ENCODE measurements at regions not wholly inside any gene's neighbourhood (a gene's known extent, or its start where the extent isn't known, plus 50 kb on each side); places are given as distances from the start of the nearest gene placed in this dataset.
"Not testable (repeated sequence)": the region's sequence is repeated elsewhere in the genome, so short reads cannot be mapped to it uniquely, and the experiment has no call there.

DNA sequence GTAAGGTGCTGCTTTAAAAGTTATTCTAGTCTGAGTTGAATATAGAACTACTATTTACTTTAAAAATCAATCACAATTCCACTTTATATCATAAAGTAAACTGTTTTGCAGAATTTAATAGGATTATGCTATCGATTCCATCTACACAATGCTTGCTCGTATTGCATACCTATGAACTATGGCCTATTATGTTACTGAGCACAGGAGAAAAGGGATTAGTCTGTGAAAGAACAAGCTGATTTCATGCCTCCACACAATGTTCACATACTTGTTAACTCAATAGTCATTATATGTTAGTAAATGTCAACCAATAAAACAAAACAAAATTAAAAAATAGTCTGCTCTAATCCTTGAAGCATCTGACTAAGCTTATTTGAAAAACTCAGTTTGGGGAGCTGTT is 223.6 kb downstream of the PCDH10 start:
- no peak for DNase-seq
- TF ChIP-seq GATA1 (IDR thresholded peaks at IDR 0.05; ENCODE audit: low read depth, low read length) (no peak), POLR2A (IDR thresholded peaks at IDR 0.05; ENCODE audit: low read length) (no peak)

GRCh38 chr4:133355633-133356032 is 206.5 kb downstream of the PCDH10 start:
- TF ChIP-seq POLR2A (IDR thresholded peaks at IDR 0.05; ENCODE audit: low read length) (no peak), GATA1 (IDR thresholded peaks at IDR 0.05; ENCODE audit: low read depth, low read length) (no peak)
- DNase-seq: no peak

DNA sequence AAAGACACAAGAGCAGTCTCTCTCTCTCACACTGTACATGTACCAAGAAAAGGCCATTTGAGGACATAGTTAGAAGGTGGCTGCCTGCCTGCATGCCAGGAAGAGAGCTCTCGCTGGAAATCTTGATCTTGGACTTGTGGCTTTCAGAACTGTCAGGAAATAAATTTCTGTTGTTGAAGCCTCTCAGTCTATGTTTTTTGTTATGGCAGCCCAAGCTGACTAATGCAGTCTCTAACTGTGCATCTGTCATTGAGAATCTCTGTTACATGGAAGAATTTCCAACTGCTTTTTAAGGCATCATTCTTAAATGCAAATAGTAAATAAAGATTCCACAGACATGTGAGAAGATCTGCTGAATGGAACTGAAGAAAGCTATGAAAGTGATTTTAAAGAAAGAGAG is 198.3 kb downstream of the PCDH10 start:
- TF ChIP-seq POLR2A (IDR thresholded peaks at IDR 0.05; ENCODE audit: low read length) (no peak), GATA1 (IDR thresholded peaks at IDR 0.05; ENCODE audit: low read depth, low read length) (no peak)
- DNase-seq: no peak

GRCh38 chr4:133324491-133324890 is 175.4 kb downstream of the PCDH10 start:
- TF ChIP-seq GATA1 (IDR thresholded peaks at IDR 0.05; ENCODE audit: low read depth, low read length): no peak
- TF ChIP-seq POLR2A (IDR thresholded peaks at IDR 0.05; ENCODE audit: low read length): no peak
- no peak for DNase-seq

DNA sequence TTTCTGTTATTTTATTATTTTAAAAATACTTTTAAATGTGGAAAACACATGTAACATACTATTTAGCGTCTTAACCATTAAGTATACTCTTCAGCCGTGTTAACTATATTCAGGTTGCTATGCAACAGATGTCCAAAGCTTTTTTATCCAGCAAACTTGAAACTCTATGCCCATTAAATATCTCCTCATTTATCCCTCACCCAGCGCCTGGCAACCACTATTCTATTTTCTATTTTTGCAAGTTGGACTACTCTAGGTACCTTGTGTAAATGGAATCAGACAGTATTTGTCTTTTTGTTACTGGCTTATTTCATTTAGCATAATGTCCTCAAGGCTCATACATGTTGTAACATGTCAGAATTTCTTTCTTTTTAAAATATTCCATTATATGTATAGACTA is 174.6 kb downstream of the PCDH10 start:
- DNase-seq: no peak
- TF ChIP-seq POLR2A (IDR thresholded peaks at IDR 0.05; ENCODE audit: low read length) (no peak), GATA1 (IDR thresholded peaks at IDR 0.05; ENCODE audit: low read depth, low read length) (no peak)

DNA sequence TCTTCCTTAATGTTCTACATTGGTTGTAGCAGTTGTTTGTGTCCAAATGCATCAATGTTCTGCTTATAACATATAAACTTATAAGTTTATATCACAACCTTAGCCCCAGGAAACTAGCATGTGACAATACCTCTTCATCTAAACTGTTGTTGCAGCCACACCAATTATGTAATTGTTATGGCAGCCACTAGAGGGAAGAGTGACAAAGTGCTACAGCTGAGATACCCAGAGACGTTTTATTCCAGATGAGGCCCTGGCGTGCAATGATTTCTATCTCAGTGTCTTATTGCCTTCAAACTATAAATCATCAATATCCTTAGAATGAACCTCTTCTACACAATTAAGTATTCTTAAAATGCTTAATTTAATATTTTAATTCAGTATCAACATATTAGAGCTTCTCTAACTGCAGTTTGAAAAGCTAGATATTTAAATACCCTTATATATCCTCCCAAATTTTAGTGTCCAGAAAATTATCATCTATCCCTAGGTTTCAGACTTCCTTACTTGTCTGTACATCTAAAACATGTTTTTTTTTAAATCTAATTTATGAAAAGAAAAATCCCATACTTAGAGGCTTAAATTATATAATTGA is 171.6 kb downstream of the PCDH10 start:
- TF ChIP-seq GATA1 (IDR thresholded peaks at IDR 0.05; ENCODE audit: low read depth, low read length) (no peak), POLR2A (IDR thresholded peaks at IDR 0.05; ENCODE audit: low read length) (no peak)

DNA sequence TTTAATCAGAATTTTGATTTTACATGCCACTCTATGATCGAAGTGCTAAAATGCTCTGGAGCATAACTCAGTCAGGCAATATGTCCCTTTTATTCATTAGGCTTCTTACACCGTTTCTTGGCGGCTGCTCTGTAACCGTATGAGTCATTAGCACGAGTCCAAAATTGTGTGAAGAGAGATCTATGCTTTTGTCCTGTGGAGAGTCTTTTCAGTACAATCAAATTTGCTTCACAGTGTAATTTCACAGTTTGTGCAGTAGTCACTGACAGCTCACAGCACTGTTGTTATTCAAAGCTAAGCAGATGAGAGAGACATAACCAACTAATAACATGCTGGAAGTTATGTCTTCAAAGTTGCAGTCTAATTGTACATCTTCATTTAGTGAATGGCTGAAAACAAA is 167.8 kb downstream of the PCDH10 start:
- no peak for DNase-seq
- TF ChIP-seq POLR2A (IDR thresholded peaks at IDR 0.05; ENCODE audit: low read length): no peak
- TF ChIP-seq GATA1 (IDR thresholded peaks at IDR 0.05; ENCODE audit: low read depth, low read length): no peak

More for the DNA sequence above, 171.6 kb downstream of the PCDH10 start:
- peak; percentile 6 to 17 for DNase-seq

DNA sequence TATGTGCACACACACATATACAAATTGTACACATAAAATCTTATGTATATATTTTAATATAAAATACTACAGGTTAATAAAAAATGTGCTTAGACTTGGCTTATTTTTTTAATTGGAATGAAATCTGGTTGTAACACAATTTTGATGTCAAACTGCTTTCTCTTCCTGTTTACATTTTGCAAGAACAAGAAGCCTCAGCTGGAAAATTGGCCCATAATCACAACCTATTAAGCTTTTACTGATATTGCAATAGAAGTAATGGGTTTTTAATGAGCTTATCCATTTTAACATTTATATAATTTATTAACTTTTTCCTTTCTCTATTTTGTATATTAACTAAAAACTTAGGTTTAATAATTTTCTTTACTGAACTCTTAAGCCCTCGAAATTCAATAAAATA is 165.9 kb downstream of the PCDH10 start:
- TF ChIP-seq GATA1 (IDR thresholded peaks at IDR 0.05; ENCODE audit: low read depth, low read length) (no peak), POLR2A (IDR thresholded peaks at IDR 0.05; ENCODE audit: low read length) (no peak)
- DNase-seq: no peak

GRCh38 chr4:133287396-133287795 is 138.3 kb downstream of the PCDH10 start:
- DNase-seq: no peak

DNA sequence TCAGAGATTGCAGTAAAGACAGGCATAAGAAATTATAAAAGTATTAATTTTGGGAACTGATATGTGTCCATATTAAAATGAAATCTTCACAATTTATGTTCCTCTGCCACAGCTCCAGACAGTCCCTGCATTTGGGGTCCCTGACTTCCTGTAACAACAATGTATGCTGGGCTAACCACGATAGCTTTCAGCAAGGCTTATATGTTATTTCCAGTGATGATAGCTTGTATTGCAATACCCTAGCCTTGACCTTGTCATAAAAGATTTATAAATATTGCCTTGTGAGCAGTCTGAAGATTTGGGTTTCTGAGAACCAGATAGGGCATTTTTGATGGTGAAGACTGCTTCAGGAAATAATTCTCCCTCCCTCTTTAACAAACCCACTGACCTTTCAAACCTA is 129.5 kb downstream of the PCDH10 start:
- TF ChIP-seq GATA1 (IDR thresholded peaks at IDR 0.05; ENCODE audit: low read depth, low read length): no peak
- no peak for DNase-seq

More at GRCh38 chr4:133287396-133287795, 138.3 kb downstream of the PCDH10 start:
- TF ChIP-seq POLR2A (IDR thresholded peaks at IDR 0.05; ENCODE audit: low read length): no peak
- no peak for TF ChIP-seq GATA1 (IDR thresholded peaks at IDR 0.05; ENCODE audit: low read depth, low read length)

DNA sequence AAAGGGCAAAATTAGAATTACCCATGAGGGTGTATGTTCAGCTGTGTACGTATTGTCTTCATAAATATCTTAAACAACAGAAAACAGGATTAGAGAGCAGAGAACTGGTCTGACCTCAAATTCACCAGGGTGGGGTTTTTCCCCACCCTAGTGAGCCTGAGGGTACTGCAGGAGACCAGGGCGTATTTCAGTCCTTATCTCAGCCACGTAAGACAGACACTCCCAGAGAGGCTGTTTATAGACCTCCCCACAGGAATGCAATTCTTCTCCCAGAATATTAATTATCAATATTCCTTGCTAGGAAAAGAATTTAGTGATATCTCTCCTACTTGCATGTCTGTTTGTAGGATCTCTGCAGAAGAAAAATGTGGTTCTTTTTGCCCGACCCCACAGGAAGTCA is 128.8 kb downstream of the PCDH10 start:
- not testable (repeated sequence) for DNase-seq

DNA sequence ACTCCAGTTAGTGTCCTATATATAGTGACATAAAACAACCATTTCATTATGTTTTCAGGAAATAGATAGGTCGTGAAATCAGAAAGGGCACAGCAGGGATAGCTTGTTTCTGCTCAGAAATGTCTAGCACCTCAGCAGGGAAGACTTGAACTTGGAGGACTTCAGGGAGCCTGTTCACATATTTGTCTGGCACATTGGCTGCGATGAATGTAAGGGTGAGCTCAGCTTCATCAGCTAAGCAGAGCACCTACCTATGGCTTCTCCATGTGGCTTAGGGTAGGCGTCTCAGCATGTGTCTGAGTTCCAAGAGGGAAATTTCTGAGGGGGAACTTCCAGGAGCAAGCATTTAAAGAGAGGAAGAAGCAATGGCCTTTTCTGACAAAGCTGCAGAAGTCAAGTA is 126.2 kb downstream of the PCDH10 start:
- TF ChIP-seq POLR2A (IDR thresholded peaks at IDR 0.05; ENCODE audit: low read length) (no peak), GATA1 (IDR thresholded peaks at IDR 0.05; ENCODE audit: low read depth, low read length) (no peak)
- DNase-seq: no peak

- TF ChIP-seq POLR2A (IDR thresholded peaks at IDR 0.05; ENCODE audit: low read length) (no peak), GATA1 (IDR thresholded peaks at IDR 0.05; ENCODE audit: low read depth, low read length) (no peak)
- no peak for DNase-seq
Measured at GRCh38 chr4:133273401-133273800, 124.3 kb downstream of the PCDH10 start.

DNA sequence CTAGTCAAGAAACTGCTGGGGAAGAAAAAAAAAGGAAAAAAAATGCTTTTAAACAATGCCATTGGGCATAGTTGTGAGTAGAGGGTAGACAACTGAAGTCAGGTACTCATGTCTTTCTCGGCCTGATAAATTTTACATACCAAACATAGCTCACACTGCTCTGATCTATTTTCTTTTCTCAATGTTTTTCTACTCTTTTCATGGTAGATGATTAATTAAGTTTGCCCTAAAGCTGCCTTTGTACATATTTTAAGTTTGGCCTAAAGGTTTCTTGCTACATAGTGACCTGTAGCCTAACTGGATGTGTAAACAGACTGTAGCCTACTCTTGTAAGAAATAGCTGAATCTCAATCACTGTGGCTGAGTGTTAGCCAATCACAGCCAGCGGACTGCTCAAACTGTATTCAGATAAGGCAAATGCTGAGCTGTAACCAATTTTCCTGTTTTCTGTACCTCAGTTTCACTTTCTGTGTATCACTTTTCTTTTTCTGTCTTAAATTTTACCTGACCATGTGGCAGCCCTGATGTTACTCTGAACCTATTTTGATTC is 121.0 kb downstream of the PCDH10 start:
- DNase-seq: no peak
- no peak for TF ChIP-seq POLR2A (IDR thresholded peaks at IDR 0.05; ENCODE audit: low read length)
- no peak for TF ChIP-seq GATA1 (IDR thresholded peaks at IDR 0.05; ENCODE audit: low read depth, low read length)

DNA sequence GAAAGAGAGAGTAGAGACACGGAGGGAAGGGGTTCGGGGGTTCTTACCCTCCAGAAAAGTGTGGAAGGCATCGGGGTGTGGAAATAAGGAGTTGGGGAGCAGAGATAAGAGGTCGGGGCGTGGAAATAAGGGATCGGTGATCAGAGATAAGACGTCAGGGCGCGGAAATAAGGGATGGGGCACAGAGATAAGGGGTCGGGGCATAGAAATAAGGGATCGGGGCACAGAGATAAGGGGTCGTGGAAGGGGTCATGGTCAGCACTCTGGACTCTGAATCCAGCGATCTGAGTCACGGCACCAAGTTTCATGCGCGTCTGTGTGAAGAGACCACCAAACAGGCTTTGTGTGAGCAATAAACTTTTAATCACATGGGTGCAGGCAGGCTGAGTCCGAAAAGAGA is 119.1 kb downstream of the PCDH10 start:
- TF ChIP-seq POLR2A (IDR thresholded peaks at IDR 0.05; ENCODE audit: low read length) (no peak), GATA1 (IDR thresholded peaks at IDR 0.05; ENCODE audit: low read depth, low read length) (no peak)
- no peak for DNase-seq

DNA sequence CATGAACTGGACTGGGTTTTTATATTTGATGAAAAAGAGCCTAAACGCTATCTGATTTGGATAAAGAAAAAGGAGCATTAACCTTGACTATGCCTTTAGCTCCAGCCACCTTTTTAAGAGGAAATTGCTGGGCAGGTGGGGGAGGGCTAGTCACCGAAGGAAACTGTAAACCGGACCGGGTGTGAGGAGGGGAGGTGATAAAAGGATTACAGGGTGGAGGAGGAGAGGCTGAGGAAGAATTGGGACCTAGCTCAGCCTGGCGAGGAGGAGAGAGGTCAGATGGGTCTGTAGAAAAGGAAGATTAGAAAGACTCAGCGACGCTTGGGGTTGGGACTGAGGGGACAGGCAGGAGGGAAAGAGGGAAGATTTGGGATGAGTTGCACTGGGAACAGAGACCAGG is 118.4 kb downstream of the PCDH10 start:
- not testable (repeated sequence) for DNase-seq

DNA sequence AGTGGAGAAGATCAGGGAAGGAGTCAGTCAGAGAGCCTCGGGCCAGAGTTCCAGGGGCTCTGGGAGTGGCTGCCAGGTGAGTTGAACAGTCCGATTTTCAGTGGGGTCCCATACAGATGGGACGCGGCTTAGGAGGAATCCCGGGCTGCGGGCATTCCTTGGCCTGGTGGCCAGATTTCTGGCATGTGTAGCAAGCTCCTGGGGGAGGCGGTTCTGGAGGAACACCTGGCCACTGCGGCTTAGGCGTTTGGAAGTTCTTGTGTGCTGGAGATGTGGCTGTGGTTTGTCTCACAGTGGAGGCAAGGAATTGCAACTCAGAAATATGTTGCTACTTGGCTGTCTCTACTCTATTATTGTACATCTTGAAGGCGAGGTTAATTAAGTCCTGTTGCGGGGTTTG is 117.9 kb downstream of the PCDH10 start:
- not testable (repeated sequence) for DNase-seq

DNA sequence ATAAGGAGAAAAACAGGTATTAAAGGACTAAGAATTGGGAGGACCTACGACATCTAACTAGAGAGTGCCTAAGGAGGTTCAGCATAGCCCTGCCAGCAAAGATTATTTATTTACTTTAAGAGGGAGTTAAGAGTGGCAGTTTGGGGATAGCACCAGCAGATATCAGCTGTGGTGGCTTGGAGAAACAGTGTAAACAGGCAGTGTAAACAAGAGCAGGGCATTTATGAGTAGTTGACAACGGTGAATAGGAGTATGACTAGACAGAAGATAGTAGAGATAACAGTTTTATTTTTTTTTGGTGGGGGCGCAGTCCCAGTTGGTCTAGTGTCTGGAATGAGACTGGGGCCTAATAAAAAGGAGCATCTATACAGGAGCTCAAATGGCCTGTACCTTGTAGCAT is 115.2 kb downstream of the PCDH10 start:
- DNase-seq: not testable (repeated sequence)
